ENCODE measurements at regions not wholly inside any gene's neighbourhood (a gene's known extent, or its start where the extent isn't known, plus 50 kb on each side); places are given as distances from the start of the nearest gene placed in this dataset.

DNA sequence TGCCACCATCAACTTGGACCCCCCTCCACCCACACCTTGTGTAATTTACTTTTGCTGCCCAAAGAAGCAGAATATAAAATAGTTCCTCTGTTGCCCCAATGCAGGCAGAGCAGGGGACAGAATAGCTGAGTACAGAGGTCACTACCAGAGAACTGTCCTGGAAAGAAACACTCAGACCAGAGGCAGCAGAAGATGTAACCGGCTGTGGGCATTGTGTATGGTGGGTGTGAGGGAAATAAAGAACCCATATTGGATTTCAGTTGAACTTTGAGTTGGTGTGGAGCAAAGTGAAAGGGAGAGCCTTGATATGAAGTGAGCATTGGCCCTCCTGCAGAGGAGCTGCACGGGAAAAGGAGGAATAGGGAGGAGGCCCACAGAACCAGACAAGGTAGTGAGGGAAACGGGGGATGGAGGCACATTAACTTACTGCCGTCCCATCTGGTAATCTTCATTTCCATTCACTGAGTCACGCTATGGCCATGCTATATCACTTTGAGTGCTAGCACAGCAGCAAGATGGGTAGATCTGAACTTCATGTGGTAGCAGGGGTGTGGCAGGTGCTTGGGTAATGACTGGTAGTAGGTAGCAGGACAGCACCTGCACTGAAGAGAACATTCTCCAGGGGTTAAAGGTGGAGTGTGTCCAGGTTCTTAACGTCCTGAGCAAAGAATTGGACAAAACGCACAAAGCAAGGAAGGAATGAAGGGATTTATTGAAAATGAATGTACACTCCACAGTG is 56.3 kb upstream of the FBXO28 start:
- TF ChIP-seq POLR2AphosphoS5 (IDR thresholded peaks at IDR 0.05): no peak
- TF ChIP-seq, protein P1, sequence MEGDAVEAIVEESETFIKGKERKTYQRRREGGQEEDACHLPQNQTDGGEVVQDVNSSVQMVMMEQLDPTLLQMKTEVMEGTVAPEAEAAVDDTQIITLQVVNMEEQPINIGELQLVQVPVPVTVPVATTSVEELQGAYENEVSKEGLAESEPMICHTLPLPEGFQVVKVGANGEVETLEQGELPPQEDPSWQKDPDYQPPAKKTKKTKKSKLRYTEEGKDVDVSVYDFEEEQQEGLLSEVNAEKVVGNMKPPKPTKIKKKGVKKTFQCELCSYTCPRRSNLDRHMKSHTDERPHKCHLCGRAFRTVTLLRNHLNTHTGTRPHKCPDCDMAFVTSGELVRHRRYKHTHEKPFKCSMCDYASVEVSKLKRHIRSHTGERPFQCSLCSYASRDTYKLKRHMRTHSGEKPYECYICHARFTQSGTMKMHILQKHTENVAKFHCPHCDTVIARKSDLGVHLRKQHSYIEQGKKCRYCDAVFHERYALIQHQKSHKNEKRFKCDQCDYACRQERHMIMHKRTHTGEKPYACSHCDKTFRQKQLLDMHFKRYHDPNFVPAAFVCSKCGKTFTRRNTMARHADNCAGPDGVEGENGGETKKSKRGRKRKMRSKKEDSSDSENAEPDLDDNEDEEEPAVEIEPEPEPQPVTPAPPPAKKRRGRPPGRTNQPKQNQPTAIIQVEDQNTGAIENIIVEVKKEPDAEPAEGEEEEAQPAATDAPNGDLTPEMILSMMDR (IDR thresholded peaks at IDR 0.05): no peak
